Heart right ventricle (tissue), 16 donors: ENCODE measurements at regions not wholly inside any gene's neighbourhood (a gene's known extent, or its start where the extent isn't known, plus 50 kb on each side); places are given as distances from the start of the nearest gene placed in this dataset.

ENCODE experiments used
- ATAC-seq, 8 donors: fragments of 200-7000 bp; cut with Tn5 transposase; one replicate each; pipeline ENCODE4 v1.9.1; 2020; ENCODE audit warnings: mild to moderate bottlenecking in 8 of 8, moderate library complexity in 8 of 8, moderate number of reproducible peaks in 1 of 8
- DNase-seq, 2 donors: peaks; one replicate each; pipeline ENCODE4 v3.0.0-alpha.2; 2020
- H3K27ac ChIP-seq, 10 donors: fragments of 200-600 bp; sonication (generic) in 2 of 10; one replicate each; pipeline versions ENCODE4 v1.5.0 to v1.8.0; 2020 to 2022; ENCODE audit warnings: mild to moderate bottlenecking in 3 of 10
- H3K27me3 ChIP-seq, 7 donors: fragments of 200-600 bp; one replicate each; pipeline ENCODE4 v1.8.0; 2021 to 2022; ENCODE audit warnings: mild to moderate bottlenecking in 2 of 7
- H3K36me3 ChIP-seq, 9 donors: fragments of 200-600 bp; sonication (generic) in 1 of 9; one replicate each; pipeline versions ENCODE4 v1.5.0 to v1.8.0; 2020 to 2022; ENCODE audit warnings: mild to moderate bottlenecking in 2 of 9
- H3K4me1 ChIP-seq, 9 donors: fragments of 200-600 bp; sonication (generic) in 1 of 9; one replicate each; pipeline versions ENCODE4 v1.5.0 to v1.8.0; 2020 to 2022; ENCODE audit warnings: mild to moderate bottlenecking in 4 of 9
- H3K4me3 ChIP-seq, 10 donors: fragments of 200-600 bp; sonication (generic) in 2 of 10; one replicate each; pipeline versions ENCODE4 v1.5.0 to v1.8.0; 2020 to 2022; ENCODE audit warnings: mild to moderate bottlenecking in 7 of 10, moderate library complexity in 2 of 10
- H3K9me3 ChIP-seq, 11 donors: fragments of 200-600 bp in 10 of 11; sonication (generic) in 2 of 11; one replicate each; pipeline versions ENCODE4 v1.5.0 to v1.8.0; 2013 to 2022; ENCODE audit warnings: mild to moderate bottlenecking in 2 of 11, control low read depth in 1 of 11, moderate library complexity in 1 of 11
- WGBS, 2 donors: extraction: QIAGEN DNeasy Blood & Tissue Kit; methylation state at CpG; one replicate each; pipeline ENCODE4 v1.1.7; 2013; ENCODE audit warnings: inconsistent platforms in 1 of 2; 5-methylcytosine and 5-hydroxymethylcytosine counted together
- intact Hi-C, 10 donors: fragments of 100-400 bp; cut with DNase I; formaldehyde crosslinking; loops; one replicate each; pipeline versions ENCODE4 v1.11.1 to v1.14.2; 2022
- TF ChIP-seq, protein P1 (sequence below), 9 donors: fragments of 200-600 bp; sonication (generic) in 2 of 9; IDR thresholded peaks; one replicate each; pipeline versions ENCODE4 v1.5.0 to v1.8.0; 2021 to 2022; ENCODE audit warnings: antibody characterized with exemption in 9 of 9, mild to moderate bottlenecking in 5 of 9, moderate library complexity in 1 of 9
- donor health status: Arrhythmogenic right ventricular cardiomyopathy.
- donor health status: ischemic (EF 13 %, LVEDD 7.1; RV severe dilation, severe dysfunction).
- donor health status: healthy with polysubstance abuse.
- donor health status: DM: no; HTN: yes; CAD: no.
- donor health status: DM: no; HTN: no; CAD: no.
- donor health status: ischemic (EF 25% LVEDD 6.9; RV normal size, moderate dysfunction).
- donor health status: ischemic (EF 25% LVEDD 5.7; RV mildly dilated, moderate dysfunction).
- donor health status: healthy.
- donor health status: DM: yes; HTN: yes; CAD: no.
- donor health status: Ischemic cardiomyopathy.
- donor health status: ischemic (EF 35%, LVEDD 5.7; RV mildly dilated, moderate dysfunction).
- donor health status: nonischemic (EF 11% LVEDD 7.7; RV severe dilation, severe dysfunction).
- donor health status: DM: yes; HTN: yes; CAD: no.
- donor health status: PGD.
- donor health status: ischemic (EF 29% LVEDD 5.4; RV normal size, mild dysfunction).
- donor health status: nonischemic (EF 23%, LVEDD 6.1; RV moderate dilation, normal function).

DNA sequence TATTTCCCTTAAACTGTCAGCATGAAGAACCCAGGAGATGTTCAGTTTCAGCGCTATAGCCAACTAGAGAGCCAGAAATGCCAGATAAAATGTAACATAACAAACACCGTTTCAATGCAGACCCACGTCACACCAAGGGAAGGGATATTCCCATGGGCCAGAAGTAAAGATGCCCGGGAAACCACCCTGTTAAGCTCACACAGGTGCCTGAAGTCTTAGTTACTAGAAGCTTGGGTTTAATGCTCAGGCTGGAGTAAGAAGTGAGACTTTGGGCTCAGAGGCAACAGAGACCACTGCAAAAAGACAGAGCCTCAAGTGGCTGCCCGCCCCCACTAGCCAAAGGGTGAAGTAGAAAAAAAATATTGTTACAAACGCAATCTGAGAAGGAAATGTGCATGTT is 52.3 kb downstream of the SYNE3 start:
- WGBS, 2 donors: 71 to 78% methylated on average over 6 of the region's 6 CpGs
- TF ChIP-seq, protein P1, sequence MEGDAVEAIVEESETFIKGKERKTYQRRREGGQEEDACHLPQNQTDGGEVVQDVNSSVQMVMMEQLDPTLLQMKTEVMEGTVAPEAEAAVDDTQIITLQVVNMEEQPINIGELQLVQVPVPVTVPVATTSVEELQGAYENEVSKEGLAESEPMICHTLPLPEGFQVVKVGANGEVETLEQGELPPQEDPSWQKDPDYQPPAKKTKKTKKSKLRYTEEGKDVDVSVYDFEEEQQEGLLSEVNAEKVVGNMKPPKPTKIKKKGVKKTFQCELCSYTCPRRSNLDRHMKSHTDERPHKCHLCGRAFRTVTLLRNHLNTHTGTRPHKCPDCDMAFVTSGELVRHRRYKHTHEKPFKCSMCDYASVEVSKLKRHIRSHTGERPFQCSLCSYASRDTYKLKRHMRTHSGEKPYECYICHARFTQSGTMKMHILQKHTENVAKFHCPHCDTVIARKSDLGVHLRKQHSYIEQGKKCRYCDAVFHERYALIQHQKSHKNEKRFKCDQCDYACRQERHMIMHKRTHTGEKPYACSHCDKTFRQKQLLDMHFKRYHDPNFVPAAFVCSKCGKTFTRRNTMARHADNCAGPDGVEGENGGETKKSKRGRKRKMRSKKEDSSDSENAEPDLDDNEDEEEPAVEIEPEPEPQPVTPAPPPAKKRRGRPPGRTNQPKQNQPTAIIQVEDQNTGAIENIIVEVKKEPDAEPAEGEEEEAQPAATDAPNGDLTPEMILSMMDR (IDR thresholded peaks at IDR 0.05): no peak
- intact Hi-C loops: no loop called here
- peaks cover 5 to 64% (median 45%) of the 10 kb centered on the region in 9 donors for H3K4me1 ChIP-seq
- H3K4me3 ChIP-seq: no peak overlapping the region
- ATAC-seq (no peak), DNase-seq (no peak)
- H3K27ac ChIP-seq: peak overlapping the region in 2 of 10 donors; percentile 31 to 67
- H3K27me3 ChIP-seq: no peaks in the 10 kb centered on the region
- peaks cover 0 to 87% (median 0%) of the 10 kb centered on the region in 9 donors for H3K36me3 ChIP-seq
- no peaks in the 10 kb centered on the region for H3K9me3 ChIP-seq

DNA sequence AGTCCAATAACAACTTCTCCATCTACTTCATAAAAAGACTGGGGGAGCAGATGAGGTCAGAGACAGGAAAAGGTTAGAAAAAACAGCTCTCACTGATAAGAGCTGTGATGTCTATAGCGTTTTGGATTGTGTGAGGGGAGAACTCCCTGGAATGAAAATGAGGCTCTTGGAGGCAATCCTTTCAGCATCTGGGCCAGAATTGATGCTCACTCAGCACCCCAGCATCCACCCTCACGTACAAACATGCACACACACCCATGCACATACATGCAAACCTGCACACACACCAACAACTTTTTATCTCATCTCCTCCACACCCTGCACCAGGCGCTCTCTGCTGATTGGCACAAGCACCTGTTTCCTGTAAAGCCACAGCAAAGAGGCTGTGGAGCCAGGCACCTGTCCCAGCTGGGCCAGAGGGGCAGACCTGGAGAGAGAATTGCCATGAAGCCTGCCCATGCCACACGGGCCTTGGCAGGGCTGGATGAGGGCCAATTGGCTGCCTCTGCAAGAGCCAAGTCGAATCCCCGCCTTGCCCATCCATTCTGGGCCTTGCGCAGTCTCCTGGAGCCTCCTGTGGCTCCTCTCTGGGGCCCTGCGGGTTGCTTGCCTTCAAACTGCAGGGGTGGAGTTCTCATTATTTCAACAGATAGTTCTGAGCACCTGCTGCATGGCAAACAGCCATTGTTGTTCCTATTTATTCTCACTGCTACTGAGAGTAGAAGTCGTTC is 53.1 kb downstream of the SYNE3 start:
- 46 to 54% methylated on average over 9 of the region's 9 CpGs for WGBS, 2 donors
- Histone ChIP-seq H3K27ac (peak overlapping the region in 4 of 10 donors; percentile 21 to 67 (median 28)), H3K4me3 (no peak overlapping the region), H3K4me1 (peaks cover 5 to 56% (median 38%) of the 10 kb centered on the region in 9 donors), H3K9me3 (no peaks in the 10 kb centered on the region), H3K27me3 (no peaks in the 10 kb centered on the region), H3K36me3 (peaks cover 0 to 86% (median 0%) of the 10 kb centered on the region in 9 donors)
- no peak for DNase-seq
- peak in 5 of 8 donors; percentile 4 to 20 (median 7) for ATAC-seq
- TF ChIP-seq, protein P1 (IDR thresholded peaks at IDR 0.05): no peak
- intact Hi-C loops: no loop called here

DNA sequence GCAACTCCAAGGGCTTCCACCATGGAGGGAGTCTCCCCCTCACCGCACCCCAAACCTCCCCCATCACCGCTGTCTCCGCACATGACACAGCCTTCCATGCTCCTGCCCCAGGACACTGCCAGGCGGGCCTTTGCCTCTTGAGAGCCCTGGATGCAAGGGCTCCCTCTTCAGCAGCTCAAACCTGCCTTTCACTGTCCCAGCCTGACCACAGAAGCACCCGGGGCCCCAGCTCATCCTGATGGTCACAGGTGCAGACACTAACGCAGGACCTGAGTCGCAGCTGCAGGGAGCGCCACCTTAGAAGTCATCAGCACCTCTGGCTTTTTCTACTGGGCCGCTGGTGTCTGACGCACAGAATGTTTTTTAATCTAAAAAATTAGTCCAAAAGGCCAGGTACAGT is 54.0 kb downstream of the SYNE3 start:
- WGBS, 2 donors: 96 to 97% methylated on average over 10 of the region's 10 CpGs
- no peak overlapping the region for H3K4me3 ChIP-seq
- intact Hi-C loops: no loop called here
- DNase-seq (no peak), ATAC-seq (no peak)
- H3K27ac ChIP-seq: peak overlapping the region in 1 of 10 donors; percentile 44
- peaks cover 5 to 56% (median 34%) of the 10 kb centered on the region in 9 donors for H3K4me1 ChIP-seq
- H3K27me3 ChIP-seq: no peaks in the 10 kb centered on the region
- no peaks in the 10 kb centered on the region for H3K9me3 ChIP-seq
- H3K36me3 ChIP-seq: peaks cover 0 to 77% (median 0%) of the 10 kb centered on the region in 9 donors
- TF ChIP-seq, protein P1 (IDR thresholded peaks at IDR 0.05): no peak

DNA sequence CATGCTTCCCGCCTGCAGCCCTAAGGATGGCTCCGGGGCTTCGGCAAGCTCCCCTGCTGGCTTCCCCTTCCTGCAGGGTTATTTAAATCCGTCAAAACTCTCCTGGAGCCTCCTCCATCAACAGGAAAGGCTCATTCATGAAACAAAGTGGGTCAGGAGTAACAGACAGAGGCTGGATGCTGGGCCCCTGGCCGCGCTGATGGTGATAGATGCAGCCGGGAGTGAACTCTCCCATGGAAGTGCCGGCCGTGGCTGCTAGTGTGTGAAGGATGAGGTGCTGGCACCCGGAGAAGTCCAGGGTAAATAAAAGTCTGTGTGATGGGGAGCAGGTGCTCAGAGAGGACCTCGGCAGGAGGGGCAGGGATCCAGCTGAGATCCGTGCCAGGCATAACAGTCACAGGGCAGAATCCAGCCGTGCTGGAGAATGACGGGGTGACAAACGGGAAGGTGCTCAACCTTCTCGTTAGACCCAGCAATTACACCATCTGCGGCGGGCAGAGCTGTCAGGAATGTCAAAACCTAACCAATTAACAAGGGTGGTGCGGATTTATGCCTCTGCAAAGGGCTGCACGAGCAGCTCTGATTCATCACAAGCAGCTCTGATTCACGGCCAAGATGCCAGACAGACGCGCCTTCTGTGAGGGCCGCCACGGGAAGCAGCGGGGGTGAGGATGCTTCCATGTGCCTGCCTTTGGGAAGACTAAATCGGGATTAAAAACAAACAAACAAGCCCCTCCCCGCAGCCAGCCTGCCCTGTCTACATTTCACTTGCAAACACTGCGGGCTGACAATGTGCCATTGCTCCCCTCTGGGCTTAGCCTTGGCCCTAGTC is 55.6 kb downstream of the SYNE3 start:
- Histone ChIP-seq H3K27me3 (no peaks in the 10 kb centered on the region), H3K27ac (no peak overlapping the region), H3K36me3 (peaks cover 0 to 69% (median 0%) of the 10 kb centered on the region in 9 donors), H3K9me3 (no peaks in the 10 kb centered on the region), H3K4me1 (peaks cover 5 to 50% (median 20%) of the 10 kb centered on the region in 9 donors), H3K4me3 (no peak overlapping the region)
- TF ChIP-seq, protein P1 (IDR thresholded peaks at IDR 0.05): no peak
- 36 to 55% methylated on average over 29 of the region's 29 CpGs for WGBS, 2 donors
- intact Hi-C loops: no loop called here
- no peak for DNase-seq
- ATAC-seq: peak in 1 of 8 donors; percentile 4
